ENCODE measurements at regions not wholly inside any gene's neighbourhood (a gene's known extent, or its start where the extent isn't known, plus 50 kb on each side); places are given as distances from the start of the nearest gene placed in this dataset.
"Not testable (repeated sequence)": the region's sequence is repeated elsewhere in the genome, so short reads cannot be mapped to it uniquely, and the experiment has no call there.

DNA sequence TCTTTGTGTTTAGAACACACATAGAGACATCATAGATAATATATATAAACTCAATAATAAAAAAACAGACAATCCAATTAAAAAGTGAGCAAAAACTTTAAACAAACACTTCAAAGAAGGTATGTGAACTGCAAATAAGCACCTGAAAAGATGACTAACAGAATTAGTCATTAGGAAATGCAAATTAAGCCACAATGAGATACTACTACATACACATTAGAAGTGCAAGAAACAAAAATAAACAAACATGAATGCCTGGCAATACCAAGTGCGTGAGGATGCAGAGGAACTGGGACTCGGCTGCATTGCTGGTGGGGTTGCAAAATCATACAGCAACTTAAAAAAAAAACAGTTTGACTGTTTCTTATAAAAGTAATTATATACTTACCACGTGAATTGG is 799.0 kb downstream of the KCNJ2 start:
- DNase-seq: no peak

DNA sequence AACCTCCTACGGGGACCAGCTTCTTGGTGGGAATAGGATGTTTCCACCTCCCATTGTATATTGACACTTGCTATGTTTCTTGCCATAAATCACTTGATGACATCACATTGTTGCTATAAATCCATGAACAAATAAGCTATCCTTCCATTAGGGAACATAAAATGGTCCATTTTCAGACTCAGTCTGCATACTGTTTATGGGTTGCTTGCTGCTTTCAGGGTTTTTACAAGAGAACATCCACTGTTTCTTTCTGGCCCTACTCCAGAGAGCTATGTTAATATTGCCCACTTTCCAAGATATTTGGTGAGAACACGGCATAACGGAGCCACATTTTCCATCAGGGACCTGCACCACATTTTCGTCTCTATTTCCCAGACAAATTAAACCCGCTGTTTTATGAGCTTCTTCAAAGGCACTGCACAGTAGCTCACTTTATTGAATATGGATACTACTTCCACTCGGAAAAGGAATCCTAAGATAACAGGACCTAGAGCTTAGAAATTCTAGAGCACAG is 800.2 kb downstream of the KCNJ2 start:
- no peak for DNase-seq

DNA sequence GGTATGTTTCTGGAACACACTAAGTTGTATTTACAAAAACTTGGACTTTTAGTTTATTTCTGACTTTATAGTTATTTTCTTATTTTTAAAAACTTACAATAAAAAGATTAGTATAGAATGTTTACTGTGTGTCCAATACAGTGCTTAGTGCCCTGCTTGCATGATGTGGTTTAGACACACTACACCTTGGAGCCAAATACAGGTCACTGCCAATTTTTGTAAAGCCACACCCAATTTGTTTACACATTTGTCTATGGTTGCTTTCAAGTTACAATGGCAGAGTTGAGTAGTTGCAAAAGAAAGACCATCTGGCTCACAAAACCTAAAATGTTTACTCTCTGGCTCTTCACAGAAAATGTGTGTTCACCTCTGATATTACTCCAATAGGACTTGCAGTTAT is 807.1 kb downstream of the KCNJ2 start:
- DNase-seq: no peak

DNA sequence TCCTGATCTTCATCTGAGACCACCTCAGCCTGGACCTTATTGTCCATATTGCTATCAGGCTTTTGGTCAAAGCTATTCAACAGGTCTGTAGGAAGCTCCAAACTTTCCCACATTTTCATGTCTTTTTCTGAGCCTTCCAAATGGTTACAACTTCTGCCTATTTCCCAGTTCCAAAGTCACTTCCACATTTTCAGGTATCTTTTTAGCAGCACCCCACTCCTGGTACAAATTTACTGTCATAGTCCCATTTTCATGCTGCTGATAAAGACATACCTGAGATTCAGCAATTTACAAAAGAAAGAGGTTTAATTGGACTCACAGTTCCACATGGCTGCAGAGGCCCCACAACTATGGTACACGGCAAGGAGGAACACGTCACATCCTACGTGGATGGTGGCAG is 815.5 kb downstream of the KCNJ2 start:
- DNase-seq: no peak

DNA sequence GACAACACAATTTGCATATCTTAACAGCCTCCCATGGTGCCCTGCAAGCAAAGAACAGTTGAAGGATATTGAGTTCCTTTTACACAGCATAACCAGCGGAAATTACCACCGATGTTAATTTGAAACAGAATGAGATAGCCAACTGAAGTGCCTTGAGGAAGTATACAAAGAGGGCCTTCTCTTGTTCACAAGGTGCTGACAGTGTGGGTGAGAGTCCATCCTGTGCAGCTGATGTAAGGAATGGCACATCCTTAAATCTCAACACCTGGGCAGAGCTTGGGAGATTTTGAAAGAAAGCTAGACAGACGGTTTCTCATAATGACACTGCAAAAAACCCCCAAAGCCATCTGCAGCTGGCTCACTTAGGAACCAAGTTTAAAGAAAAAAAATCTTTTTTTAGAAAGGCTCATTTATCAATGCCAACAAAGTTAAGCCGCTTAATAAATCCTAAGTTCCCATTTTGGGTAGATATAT is 818.6 kb downstream of the KCNJ2 start:
- no peak for DNase-seq

DNA sequence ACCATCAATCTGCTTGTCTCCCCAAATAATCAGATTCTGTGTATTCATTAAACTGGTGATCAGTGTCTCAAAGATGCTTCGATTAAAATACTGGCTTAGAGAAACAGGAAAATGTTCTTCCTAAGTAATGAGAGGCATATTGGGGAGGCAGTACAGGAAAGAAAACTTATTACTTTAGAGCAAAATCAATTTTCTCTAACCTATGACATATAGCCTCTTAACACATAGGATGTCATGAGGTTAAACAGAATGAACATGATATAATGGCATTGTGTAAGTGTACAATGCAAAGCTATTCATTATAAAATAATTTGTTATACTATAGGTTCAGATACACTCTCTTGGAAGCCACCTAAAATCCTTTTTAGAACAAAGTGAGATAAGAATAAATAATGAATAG is 819.3 kb downstream of the KCNJ2 start:
- DNase-seq: no peak

DNA sequence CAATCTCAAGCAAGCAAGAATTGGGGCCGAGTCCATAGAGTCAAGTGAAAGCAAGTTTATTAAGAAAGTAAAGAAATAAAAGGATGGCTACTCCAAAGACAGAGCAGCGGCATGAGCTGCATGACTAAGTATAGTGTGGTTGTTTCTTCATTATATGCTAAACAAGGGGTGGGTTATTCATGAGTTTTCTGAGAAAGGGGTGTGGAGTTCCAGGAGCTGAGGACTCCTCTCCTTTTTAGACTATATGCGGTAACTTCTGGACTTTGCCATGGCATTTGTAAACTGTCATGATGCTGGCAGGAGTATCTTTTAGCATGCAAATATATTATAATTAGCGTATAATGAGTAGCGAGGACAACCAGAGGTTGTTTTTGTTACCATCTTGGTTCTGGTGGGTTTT is 819.9 kb downstream of the KCNJ2 start:
- no peak for DNase-seq

DNA sequence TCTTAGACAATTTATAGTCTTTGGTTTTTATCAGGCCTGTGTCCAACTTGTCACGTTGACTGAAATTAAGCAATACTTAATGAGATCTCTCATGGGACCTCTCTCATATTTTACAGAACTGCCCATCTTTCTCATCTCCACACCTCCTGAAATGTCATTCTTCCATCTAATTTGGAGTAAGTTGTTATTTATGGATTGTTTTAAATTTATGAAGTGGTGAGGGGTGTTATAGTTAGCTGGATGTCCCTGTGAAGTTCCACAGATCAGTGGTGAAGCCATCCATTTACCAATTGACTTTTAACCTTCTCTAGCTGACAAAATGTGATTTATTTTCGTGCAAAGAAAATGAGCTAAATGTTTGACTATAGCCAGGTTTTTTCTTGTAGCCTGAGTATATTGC is 824.9 kb downstream of the KCNJ2 start:
- DNase-seq: no peak

DNA sequence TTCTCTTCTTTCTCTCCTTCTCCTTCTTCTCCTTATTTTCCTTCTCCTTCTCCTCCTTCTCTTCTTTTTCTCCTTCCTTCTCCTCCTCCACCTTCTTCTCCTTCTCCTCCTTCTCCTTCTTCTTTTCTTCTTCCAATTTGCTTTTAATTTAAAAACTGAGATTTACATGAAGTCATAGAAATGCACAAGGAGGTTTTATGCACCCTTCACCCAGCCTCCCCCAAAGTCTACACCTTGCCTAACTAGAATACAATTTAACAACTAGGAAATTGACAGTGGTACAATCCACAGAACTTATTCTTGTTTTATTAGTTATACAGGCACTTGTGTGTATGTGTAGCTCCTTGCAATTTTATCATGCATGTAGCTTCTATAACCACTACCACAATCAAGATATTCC is 826.7 kb downstream of the KCNJ2 start:
- DNase-seq: no peak

DNA sequence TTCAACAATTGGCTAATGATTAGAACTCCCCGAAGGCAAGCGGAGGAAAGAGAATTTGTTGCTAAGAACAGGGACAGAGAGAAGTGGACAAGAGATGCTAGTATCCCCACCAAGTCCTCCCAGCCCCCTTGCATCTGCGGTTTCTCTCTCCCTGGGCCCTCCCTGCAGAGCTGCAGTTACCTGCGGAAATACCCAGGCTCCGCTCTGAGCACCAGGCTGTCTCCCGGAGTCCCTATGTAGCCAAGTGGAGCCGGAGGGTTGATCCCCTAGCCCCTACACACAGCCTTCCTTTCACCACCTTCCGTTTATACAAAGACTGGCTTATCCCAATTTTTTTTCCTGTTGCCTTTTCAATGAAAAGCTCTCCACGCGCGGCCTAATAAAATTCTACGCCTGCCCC is 834.4 kb downstream of the KCNJ2 start:
- DNase-seq: no peak

DNA sequence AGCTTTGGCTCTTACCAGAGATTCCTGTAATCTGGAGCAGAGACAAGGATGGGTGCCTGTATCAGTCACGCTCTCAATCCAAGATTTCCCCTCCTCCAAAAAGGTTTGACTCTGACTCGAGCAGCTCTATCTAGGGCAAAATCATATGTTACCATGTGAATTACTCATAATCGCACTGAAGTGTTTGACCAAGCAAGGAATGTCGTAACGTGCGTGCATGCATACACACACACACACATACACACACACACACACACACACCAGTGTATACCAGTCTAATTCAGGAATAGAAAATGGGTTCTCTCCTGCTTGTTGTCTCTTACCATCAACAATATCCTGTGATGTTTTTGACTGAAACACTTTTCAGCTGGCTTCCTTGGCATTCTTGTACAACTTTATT is 835.1 kb downstream of the KCNJ2 start:
- DNase-seq: no peak

DNA sequence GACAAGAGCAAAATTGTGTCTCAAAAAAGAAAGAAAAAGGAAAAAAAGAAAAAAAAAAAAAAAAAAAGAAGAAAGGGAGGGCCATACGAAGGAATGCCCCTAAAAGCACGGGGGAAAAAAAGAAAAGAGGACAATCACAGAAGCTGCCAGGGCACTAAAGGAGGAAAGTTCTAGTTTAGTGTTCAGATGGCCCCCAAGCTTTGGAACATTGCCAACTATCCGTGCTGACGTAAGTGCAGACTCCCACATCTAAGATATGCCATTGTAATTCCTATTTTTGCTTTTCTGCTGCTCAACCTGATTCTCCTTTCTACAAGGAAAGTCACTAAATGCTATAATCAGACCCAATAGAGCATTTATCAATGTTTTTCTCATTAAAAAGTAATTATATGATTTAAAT is 842.1 kb downstream of the KCNJ2 start:
- DNase-seq: no peak

DNA sequence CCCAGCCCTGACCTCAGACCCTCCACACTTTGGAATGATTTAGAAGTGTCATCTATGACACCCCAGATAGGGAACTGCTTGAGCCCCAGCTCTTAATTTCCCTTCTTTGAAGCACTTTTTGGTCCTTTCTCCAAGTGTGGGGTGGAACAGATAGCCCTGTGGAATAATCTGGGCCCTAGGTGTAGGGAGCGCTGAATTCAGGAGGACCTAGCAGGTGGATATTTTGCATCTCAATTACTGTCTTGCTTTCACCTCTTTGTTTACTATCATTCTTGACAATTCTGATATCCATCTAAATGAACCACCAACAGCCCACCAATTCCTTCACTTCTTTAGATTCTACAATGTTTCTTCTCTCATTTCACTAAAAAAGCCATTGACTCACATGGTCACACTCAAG is 850.4 kb downstream of the KCNJ2 start:
- DNase-seq: no peak

DNA sequence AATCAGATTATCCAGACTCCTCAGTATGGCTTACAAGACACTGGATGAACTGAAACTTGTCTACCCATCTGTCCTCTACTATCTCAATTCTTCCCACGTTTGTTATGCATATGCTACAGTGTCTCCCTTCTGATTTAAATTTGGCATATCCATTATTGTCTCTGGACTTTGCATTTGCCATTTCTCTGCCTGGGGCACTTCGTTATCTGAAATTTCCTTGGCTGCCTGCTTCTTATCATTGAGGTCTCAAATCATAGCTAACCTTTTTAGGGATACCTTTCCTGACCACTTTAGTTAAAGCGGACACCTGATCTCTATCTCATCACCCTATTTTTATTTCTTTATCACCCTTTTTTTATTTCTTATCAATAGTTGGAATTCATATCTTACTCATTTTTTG is 853.4 kb downstream of the KCNJ2 start:
- no peak for DNase-seq

DNA sequence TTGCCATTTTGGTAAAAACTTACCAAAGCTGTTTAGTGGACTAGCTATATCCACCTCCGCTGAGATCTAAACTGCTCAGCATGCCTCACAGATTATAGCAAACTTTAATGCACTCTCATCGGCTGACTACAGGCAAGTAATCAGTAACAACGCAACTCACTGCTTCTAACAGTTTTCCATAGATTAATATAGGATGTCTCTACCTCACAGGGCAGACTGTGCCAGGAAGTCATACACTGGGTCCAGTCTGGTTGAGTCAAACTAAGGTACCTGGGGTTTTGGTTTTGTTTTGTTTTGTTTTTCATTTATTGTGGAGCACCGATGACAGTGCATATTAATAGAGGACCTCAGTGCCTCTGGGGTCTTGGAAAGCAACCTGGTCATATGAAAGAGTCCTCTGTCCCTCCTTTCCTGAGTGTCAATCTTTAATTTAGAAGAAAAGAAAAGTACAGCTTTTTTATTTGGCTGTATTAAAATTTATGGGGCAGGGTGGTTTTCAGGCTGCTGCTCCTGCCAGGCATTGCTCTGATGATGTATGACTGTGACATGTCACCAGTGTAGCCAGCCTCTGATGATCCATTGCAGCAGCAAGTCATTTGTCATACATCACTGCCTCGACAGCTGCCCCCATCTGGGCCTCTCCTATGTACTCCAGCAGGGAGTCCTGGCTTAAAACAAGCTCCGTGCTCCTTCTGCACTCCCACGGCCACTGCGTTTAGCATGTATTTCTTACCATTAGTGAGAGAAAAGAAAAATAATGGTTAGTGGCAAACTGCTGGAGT is 854.1 kb downstream of the KCNJ2 start:
- no peak for DNase-seq

DNA sequence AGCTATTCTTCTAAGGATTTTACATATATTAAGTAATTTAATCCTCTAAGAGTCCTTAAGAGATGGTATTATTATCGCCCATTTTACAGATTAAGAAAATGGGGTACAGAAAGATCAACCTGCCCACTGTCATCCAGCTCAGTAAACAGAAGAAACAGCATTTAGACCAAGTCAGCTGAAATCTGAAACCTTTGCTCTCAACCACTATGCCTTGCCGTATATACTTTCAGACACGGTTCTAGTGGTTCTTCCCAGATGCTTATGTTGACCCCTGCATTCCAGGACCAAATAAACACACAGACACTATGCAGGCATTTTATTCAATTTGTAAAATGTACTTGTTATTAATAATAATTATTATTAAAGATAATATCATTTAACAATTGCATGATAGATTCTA is 854.8 kb downstream of the KCNJ2 start:
- no peak for DNase-seq

DNA sequence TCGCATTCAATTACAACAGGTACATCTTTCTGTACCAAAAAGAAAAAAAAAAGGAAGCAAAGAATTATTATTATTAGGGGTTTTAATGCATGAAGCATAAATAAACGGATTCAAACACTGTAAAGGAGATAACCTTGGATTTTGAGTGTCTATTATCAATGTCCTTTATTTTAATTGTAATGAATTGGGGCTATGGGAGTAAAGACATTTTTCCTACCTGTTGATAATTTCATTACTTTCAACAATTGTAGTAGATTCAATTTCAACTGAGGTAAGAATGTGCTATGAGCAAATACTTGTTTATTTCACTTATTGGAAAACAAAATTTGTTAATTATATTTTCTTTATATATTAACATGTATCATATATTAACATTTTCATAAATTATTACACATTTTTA is 855.6 kb downstream of the KCNJ2 start:
- no peak for DNase-seq

DNA sequence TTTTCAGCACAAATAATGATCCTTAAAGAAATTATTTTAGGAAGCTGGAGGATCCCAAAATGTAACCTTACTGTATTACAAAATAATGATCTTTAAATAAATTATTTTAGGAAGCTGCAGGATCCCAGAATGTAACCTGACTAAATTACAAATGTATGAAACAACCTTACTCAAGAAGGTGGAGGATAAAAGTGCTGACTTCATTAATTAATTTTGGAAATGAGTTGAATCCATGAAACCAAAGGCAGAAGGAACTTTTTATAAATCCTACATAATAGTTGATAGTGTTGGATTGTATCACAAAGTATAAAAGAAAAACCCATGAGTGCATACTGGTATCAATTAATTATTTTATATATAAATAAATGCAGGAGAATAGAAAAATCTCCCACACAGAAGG is 859.9 kb downstream of the KCNJ2 start:
- no peak for DNase-seq

DNA sequence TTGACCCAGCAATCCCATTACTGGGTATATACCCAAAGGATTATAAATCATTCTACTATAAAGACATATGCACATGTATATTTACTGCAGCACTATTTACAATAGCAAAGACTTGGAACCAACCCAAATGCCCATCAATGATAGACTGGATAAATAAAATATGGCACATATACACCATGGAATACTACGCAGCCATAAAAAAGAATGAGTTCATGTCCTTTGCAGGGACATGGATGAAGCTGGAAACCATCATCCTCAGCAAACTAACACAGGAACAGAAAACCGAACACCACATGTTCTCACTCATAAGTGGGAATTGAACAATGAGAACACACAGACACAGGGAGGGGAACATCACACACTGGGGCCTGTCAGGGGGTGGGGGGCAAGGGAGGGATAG is 862.0 kb downstream of the KCNJ2 start:
- not testable (repeated sequence) for DNase-seq

DNA sequence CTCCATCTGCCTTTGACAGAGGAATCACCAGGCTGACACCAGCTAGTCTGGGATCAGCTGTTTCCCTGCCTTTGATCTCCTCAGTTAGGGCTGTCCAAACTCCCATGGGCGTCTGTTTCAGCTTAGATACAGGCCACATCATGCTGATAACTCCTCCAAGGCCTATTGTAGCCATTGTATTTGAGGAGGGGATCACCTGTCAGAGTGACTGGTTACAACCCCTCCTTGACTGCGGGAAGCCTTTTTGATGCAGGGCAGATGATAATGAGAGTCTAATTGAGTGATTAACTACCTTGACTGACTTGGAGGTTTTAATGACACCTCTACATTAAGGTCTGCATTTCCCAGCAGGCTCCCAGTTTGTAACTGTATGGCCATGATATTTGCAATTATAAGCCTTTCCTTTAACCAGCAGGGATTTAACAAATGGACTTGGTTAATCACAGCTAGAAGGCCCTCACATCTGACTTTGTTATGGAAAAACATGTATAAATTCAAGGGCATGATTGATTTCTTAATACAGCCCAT is 863.5 kb downstream of the KCNJ2 start:
- DNase-seq: no peak

DNA sequence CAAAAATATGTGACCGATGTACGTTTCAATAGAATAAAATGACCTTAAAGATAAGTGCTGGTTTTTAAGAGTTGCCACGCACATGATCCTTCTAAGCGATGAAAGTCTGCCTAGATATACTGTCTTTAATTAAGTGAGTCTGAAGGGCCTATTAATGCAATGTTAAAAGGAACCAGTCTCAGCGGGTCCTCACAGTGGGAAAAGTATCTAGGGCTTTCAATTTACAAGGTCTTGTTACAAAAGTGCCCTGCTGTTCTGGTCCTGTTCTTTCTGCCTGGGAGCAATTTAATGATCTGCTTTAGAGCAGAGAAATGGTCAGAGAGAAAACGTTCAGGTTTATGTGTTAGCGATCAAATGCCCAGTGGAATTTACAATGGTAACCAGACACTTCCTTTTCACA is 864.0 kb downstream of the KCNJ2 start:
- no peak for DNase-seq

DNA sequence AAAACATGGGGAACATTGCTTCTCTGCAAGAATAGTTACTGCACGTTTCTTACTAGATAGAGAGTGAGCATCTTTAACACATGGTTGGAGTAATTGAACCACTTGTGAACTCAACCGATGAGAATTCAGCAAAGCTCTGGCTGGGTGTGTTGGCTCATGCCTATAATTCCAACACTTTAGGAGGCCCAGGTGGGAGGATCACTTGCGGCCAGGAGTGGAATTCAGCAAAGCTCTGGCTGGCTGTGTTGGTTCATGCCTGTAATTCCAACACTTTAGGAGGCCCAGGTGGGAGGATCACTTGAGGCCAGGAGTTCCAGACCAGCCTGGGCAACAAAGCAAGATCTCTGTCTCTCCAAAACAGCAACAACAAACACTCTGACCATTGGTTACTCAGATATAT is 865.9 kb downstream of the KCNJ2 start:
- no peak for DNase-seq

DNA sequence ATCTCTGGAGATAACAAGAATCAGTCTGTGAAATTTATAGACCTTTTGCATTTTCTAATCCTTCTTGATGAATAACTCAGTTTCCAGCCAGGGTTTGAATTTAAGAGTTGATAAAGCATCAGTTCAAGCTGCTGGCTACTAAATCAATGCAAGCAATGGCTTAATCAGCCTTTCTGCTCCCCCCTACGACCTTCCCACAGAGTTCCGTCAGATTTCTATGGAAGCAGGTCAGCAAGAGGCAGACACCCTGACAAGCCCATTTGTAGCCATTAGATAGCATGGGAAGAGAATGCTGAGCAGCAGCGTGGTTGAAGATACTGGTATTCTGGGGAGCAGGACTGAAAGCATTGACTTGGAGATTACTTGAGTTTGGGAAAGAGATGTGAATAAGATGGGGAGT is 868.1 kb downstream of the KCNJ2 start:
- no peak for DNase-seq

DNA sequence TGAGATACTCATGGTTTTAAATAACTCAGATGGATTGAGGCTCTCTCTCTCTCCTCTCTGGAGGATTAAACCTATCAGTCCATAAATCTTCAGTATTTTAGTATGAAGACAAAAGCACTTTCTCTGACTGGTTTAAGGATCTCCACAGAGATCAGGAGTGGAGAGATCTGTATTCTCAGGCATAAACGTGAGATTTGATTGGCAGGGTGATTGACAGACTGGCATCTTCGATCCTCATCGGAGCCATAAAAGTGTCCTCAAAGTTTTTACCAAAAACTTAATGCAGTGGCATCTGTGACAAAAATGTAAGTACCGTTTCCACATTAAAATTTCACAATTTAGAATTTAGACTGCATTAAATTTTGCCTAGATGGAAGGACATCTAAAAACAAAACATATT is 870.1 kb downstream of the KCNJ2 start:
- DNase-seq: no peak

DNA sequence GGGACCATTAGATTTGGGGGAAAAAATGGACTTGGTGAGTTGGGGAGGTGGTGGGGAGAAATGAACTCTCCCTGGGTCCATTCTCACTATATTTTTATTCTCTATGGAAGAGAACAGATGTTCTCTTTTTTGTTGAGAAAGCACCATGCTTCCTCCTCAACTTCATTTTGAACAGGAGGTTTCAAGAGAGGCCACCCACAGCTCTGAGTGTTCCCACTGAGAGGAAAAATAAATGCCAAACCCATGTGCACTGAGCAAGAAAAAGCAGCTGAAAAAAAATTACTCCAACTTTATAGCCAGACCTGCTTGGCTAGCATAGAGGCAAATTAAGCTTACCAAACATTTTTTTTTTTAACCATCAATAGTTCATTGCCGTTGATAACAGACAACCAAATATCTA is 883.6 kb downstream of the KCNJ2 start:
- DNase-seq: no peak

Data from stimulated activated CD8-positive, alpha-beta memory T cell treated with anti-CD3 and anti-CD28 coated beads, Interleukin-4, amount 100 ng/mL, for 48 hours (primary cell).